ENCODE measurements at regions not wholly inside any gene's neighbourhood (a gene's known extent, or its start where the extent isn't known, plus 50 kb on each side); places are given as distances from the start of the nearest gene placed in this dataset.

GRCh38 chr5:62155988-62156387, 150.0 kb upstream of the KIF2A start:
- no peak for DNase-seq (ENCODE audit: low spot score)
- TF ChIP-seq CTCF (IDR thresholded peaks at IDR 0.05; ENCODE audit: extremely low read depth, insufficient read depth, missing control alignments): no peak
- in situ Hi-C loops (cut with MboI; ENCODE audit: low pct_unique_long_range_greater_than_20kb, low sequenced_read_pairs, unreplicated experiment): no loop called here

- in situ Hi-C loops (cut with MboI; ENCODE audit: low pct_unique_long_range_greater_than_20kb, low sequenced_read_pairs, unreplicated experiment): no loop called here
- DNase-seq (ENCODE audit: low spot score): no peak
- TF ChIP-seq CTCF (IDR thresholded peaks at IDR 0.05; ENCODE audit: extremely low read depth, insufficient read depth, missing control alignments): no peak
Observed at GRCh38 chr5:62167561-62168057, 138.4 kb upstream of the KIF2A start.

- in situ Hi-C loops (cut with MboI; ENCODE audit: low pct_unique_long_range_greater_than_20kb, low sequenced_read_pairs, unreplicated experiment): no loop called here
- DNase-seq (ENCODE audit: low spot score): no peak
- no peak for TF ChIP-seq CTCF (IDR thresholded peaks at IDR 0.05; ENCODE audit: extremely low read depth, insufficient read depth, missing control alignments)
Observed at GRCh38 chr5:62168506-62169281, 137.3 kb upstream of the KIF2A start.

- no peak for TF ChIP-seq CTCF (IDR thresholded peaks at IDR 0.05; ENCODE audit: extremely low read depth, insufficient read depth, missing control alignments)
- DNase-seq (ENCODE audit: low spot score): no peak
- in situ Hi-C loops (cut with MboI; ENCODE audit: low pct_unique_long_range_greater_than_20kb, low sequenced_read_pairs, unreplicated experiment): no loop called here
Observed at GRCh38 chr5:62178258-62178657, 127.7 kb upstream of the KIF2A start.

- no peak for TF ChIP-seq CTCF (IDR thresholded peaks at IDR 0.05; ENCODE audit: extremely low read depth, insufficient read depth, missing control alignments)
- in situ Hi-C loops (cut with MboI; ENCODE audit: low pct_unique_long_range_greater_than_20kb, low sequenced_read_pairs, unreplicated experiment): no loop called here
Observed at GRCh38 chr5:62182802-62183201, 123.2 kb upstream of the KIF2A start.

GRCh38 chr5:62183727-62184126, 122.3 kb upstream of the KIF2A start:
- no peak for TF ChIP-seq CTCF (IDR thresholded peaks at IDR 0.05; ENCODE audit: extremely low read depth, insufficient read depth, missing control alignments)
- DNase-seq (ENCODE audit: low spot score): no peak
- in situ Hi-C loops (cut with MboI; ENCODE audit: low pct_unique_long_range_greater_than_20kb, low sequenced_read_pairs, unreplicated experiment): no loop called here

More at GRCh38 chr5:62182802-62183201, 123.2 kb upstream of the KIF2A start:
- no peak for DNase-seq (ENCODE audit: low spot score)

Data from GM13977 (cell line).